HG02588 (cell line): ENCODE measurements at regions not wholly inside any gene's neighbourhood (a gene's known extent, or its start where the extent isn't known, plus 50 kb on each side); places are given as distances from the start of the nearest gene placed in this dataset.
A peak's percentile ranks its signal among the peaks of the same experiment; 100 is the strongest.

Experiments
- ATAC-seq: cut with Tn5 transposase; IDR thresholded peaks from one replicate; pipeline ENCODE4 v1.9.1; 2021; ENCODE audit warnings: mild to moderate bottlenecking, moderate library complexity; ENCODE audit not compliant: unreplicated experiment

- no peak for ATAC-seq
Observed at GRCh38 chr3:181457190-181457589, 254.5 kb upstream of the SOX2 start.

- no peak for ATAC-seq
Observed at GRCh38 chr3:181455276-181455675, 256.4 kb upstream of the SOX2 start.

GRCh38 chr3:181454451-181455027, 257.2 kb upstream of the SOX2 start:
- ATAC-seq = no peak

- ATAC-seq = no peak
Observed at GRCh38 chr3:181446741-181447140, 265.0 kb upstream of the SOX2 start.

- ATAC-seq = no peak
Observed at GRCh38 chr3:181442066-181442465, 269.7 kb upstream of the SOX2 start.

- ATAC-seq = no peak
Observed at GRCh38 chr3:181432992-181433391, 278.7 kb upstream of the SOX2 start.

GRCh38 chr3:181431748-181432147, 280.0 kb upstream of the SOX2 start:
- no peak for ATAC-seq

GRCh38 chr3:181425074-181425473, 286.7 kb upstream of the SOX2 start:
- no peak for ATAC-seq

- no peak for ATAC-seq
Observed at GRCh38 chr3:181418233-181418632, 293.5 kb upstream of the SOX2 start.

- no peak for ATAC-seq
Observed at GRCh38 chr3:181417748-181418147, 294.0 kb upstream of the SOX2 start.

GRCh38 chr3:181410870-181411269, 300.9 kb upstream of the SOX2 start:
- ATAC-seq = no peak

GRCh38 chr3:181403876-181404660, 307.7 kb upstream of the SOX2 start:
- ATAC-seq = no peak

- ATAC-seq = no peak
Observed at GRCh38 chr3:181402347-181402746, 309.4 kb upstream of the SOX2 start.

GRCh38 chr3:181384970-181385369, 326.8 kb upstream of the SOX2 start:
- ATAC-seq = no peak

GRCh38 chr3:181383760-181384159, 328.0 kb upstream of the SOX2 start:
- no peak for ATAC-seq

- no peak for ATAC-seq
Observed at GRCh38 chr3:181383201-181383600, 328.5 kb upstream of the SOX2 start.

- no peak for ATAC-seq
Observed at GRCh38 chr3:181382656-181383055, 329.1 kb upstream of the SOX2 start.

- no peak for ATAC-seq
Observed at GRCh38 chr3:181379278-181379677, 332.4 kb upstream of the SOX2 start.

- ATAC-seq = no peak
Observed at GRCh38 chr3:181369637-181370036, 342.1 kb upstream of the SOX2 start.

- no peak for ATAC-seq
Observed at GRCh38 chr3:181363231-181363630, 348.5 kb upstream of the SOX2 start.

- no peak for ATAC-seq
Observed at GRCh38 chr3:181362378-181362777, 349.3 kb upstream of the SOX2 start.

- peak; percentile 76 for ATAC-seq
Observed at GRCh38 chr3:181358562-181358961, 353.2 kb upstream of the SOX2 start.

- ATAC-seq = peak; percentile 18
Observed at GRCh38 chr3:181358060-181358459, 353.7 kb upstream of the SOX2 start.
